DND-41 (cell line): ENCODE measurements at regions not wholly inside any gene's neighbourhood (a gene's known extent, or its start where the extent isn't known, plus 50 kb on each side); places are given as distances from the start of the nearest gene placed in this dataset.

ENCODE experiments used
- ATAC-seq: fragments of 200-7000 bp; cut with Tn5 transposase; 3 replicates; pipeline ENCODE4 v1.9.1; 2021; ENCODE audit warnings: low read depth; ENCODE audit not compliant: insufficient read depth
- DNase-seq: peaks from one replicate; pipeline ENCODE4 v3.0.0-alpha.2; 2020
- H2AFZ ChIP-seq: 2 replicates; pipeline ENCODE4 v1.6.0; 2012; ENCODE audit warnings: low read depth, low read length
- H3K27ac ChIP-seq: 2 replicates; pipeline ENCODE4 v1.5.1; 2012; ENCODE audit warnings: low read length, inconsistent platforms
- H3K27me3 ChIP-seq: fragments of 200-600 bp; sonication (generic); 2 replicates; pipeline ENCODE4 v1.6.0; 2012; ENCODE audit warnings: low read length, mild to moderate bottlenecking, inconsistent platforms; ENCODE audit not compliant: insufficient read depth, poor library complexity
- H3K36me3 ChIP-seq: 2 replicates; pipeline ENCODE4 v1.5.1; 2012; ENCODE audit warnings: low read length, inconsistent platforms; ENCODE audit not compliant: insufficient read depth
- H3K4me1 ChIP-seq: 2 replicates; pipeline ENCODE4 v1.5.1; 2012; ENCODE audit warnings: mild to moderate bottlenecking, low read length; ENCODE audit not compliant: insufficient read depth
- H3K4me2 ChIP-seq: 2 replicates; pipeline ENCODE4 v1.6.0; 2012; ENCODE audit warnings: mild to moderate bottlenecking, moderate library complexity, low read length, inconsistent platforms; ENCODE audit not compliant: insufficient read depth
- H3K4me3 ChIP-seq, 2 experiments: fragments of 200-600 bp in 1 of 2; shearing (Covaris generic) in 1 of 2; 2 replicates each; pipeline ENCODE4 v1.5.1; 2012 to 2016; ENCODE audit warnings: inconsistent platforms in 2 of 2, low read length in 2 of 2, mild to moderate bottlenecking in 2 of 2, low read depth in 1 of 2, moderate library complexity in 1 of 2
- H3K79me2 ChIP-seq: 2 replicates; pipeline ENCODE4 v1.6.0; 2012; ENCODE audit warnings: low read length, inconsistent platforms; ENCODE audit not compliant: insufficient read depth
- H3K9ac ChIP-seq: 2 replicates; pipeline ENCODE4 v1.6.0; 2012; ENCODE audit warnings: low read depth, mild to moderate bottlenecking, inconsistent platforms, low read length, moderate library complexity
- H3K9me3 ChIP-seq: 2 replicates; pipeline ENCODE4 v1.5.1; 2012; ENCODE audit warnings: low read length, moderate library complexity, mild to moderate bottlenecking, inconsistent platforms; ENCODE audit not compliant: insufficient read depth, severe bottlenecking
- H4K20me1 ChIP-seq: 2 replicates; pipeline ENCODE4 v1.6.0; 2012; ENCODE audit warnings: low read length; ENCODE audit not compliant: insufficient read depth
- EZH2 ChIP-seq: IDR thresholded peaks from 3 replicates; pipeline ENCODE4 v1.6.1; 2012; ENCODE audit warnings: borderline replicate concordance, low read depth, mild to moderate bottlenecking, moderate library complexity, low read length, inconsistent platforms; ENCODE audit not compliant: severe bottlenecking
- TF ChIP-seq, protein P1 (sequence below): IDR thresholded peaks from 2 replicates; pipeline ENCODE4 v1.5.1; 2012; ENCODE audit warnings: borderline replicate concordance, low read length, moderate library complexity, mild to moderate bottlenecking; ENCODE audit not compliant: poor library complexity, severe bottlenecking; ENCODE audit errors: extremely low read depth

DNA sequence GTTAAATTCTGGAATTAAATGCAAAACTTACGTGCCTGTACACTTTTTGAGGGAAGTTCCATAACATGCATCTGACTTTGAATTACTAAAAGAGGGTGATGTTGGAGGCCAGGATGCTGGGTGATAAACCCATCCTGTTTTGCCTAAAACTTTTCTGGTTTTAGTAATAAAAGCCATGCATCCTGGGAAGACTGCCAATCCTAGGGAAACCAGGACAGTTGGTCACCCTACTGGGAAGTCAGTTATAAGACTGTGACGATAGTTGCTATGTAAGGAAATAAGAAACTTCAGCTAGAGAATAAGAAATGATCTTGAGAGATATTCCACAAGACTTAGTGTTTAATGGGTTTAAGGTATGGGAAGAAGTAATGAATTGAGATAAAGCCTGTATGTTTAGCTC lies 336.6 kb upstream of the LYPLAL1 start:
- no peaks in the 10 kb centered on the region for H3K9me3 ChIP-seq
- H3K4me1 ChIP-seq = no peaks in the 10 kb centered on the region
- no peaks in the 10 kb centered on the region for H4K20me1 ChIP-seq
- no peak overlapping the region for H3K4me2 ChIP-seq
- H3K27me3 ChIP-seq = no peaks in the 10 kb centered on the region
- no peak for ATAC-seq
- H3K27ac ChIP-seq = no peak overlapping the region
- no peaks in the 10 kb centered on the region for H3K79me2 ChIP-seq
- no peaks in the 10 kb centered on the region for H3K36me3 ChIP-seq
- no peak for DNase-seq
- TF ChIP-seq EZH2 = no peak
- TF ChIP-seq, protein P1, sequence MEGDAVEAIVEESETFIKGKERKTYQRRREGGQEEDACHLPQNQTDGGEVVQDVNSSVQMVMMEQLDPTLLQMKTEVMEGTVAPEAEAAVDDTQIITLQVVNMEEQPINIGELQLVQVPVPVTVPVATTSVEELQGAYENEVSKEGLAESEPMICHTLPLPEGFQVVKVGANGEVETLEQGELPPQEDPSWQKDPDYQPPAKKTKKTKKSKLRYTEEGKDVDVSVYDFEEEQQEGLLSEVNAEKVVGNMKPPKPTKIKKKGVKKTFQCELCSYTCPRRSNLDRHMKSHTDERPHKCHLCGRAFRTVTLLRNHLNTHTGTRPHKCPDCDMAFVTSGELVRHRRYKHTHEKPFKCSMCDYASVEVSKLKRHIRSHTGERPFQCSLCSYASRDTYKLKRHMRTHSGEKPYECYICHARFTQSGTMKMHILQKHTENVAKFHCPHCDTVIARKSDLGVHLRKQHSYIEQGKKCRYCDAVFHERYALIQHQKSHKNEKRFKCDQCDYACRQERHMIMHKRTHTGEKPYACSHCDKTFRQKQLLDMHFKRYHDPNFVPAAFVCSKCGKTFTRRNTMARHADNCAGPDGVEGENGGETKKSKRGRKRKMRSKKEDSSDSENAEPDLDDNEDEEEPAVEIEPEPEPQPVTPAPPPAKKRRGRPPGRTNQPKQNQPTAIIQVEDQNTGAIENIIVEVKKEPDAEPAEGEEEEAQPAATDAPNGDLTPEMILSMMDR = no peak
- H3K9ac ChIP-seq = no peak overlapping the region
- H2AFZ ChIP-seq = no peak overlapping the region
- H3K4me3 ChIP-seq = no peak overlapping the region

DNA sequence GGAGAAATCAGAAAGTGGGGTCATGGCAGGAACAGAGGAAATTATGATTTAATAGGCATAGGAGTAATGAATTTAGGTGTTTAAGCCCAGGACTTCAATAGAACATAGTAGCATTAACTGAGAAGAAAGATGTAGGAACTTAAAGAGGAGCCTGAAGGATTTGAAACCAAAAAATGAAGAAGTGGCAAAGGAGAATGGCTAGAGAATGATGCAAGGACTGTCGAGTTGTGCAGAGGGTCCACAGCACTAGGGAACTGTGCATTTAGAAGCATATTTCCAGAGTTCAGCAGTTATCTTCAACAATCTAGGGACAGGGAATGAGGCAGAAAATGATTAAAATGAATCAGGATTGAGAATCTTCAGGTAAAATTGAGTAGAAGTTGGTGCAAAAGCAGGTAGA lies 328.1 kb upstream of the LYPLAL1 start:
- no peaks in the 10 kb centered on the region for H3K27me3 ChIP-seq

DNA sequence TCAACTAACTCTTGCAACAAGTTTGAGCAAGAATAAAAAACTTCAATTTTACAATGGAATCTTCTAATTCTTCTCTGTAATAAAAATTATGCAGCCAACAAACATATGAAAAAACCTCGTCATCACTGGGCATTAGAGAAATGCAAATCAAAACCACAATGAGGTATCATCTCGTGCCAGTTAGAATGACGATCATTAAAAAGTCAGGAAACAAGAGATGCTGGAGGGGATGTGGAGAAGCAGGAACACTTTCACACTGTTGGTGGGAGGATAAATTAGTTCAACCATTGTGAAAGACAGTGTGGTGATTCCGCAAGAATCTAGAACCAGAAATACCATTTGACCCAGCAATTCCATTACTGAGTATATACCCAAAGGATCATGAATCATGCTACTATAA lies 327.5 kb upstream of the LYPLAL1 start:
- Histone ChIP-seq H3K27ac (no peak overlapping the region), H3K27me3 (no peaks in the 10 kb centered on the region), H3K4me2 (no peak overlapping the region), H3K79me2 (no peaks in the 10 kb centered on the region), H3K9me3 (peaks cover 2% of the 10 kb centered on the region), H2AFZ (no peak overlapping the region), H3K36me3 (no peaks in the 10 kb centered on the region), H3K9ac (no peak overlapping the region), H3K4me3 (no peak overlapping the region), H3K4me1 (no peaks in the 10 kb centered on the region), H4K20me1 (no peaks in the 10 kb centered on the region)
- no peak for TF ChIP-seq EZH2
- TF ChIP-seq, protein P1 = no peak
- DNase-seq (no peak), ATAC-seq (no peak)

More for the DNA sequence above, 328.1 kb upstream of the LYPLAL1 start:
- Histone ChIP-seq H2AFZ (no peak overlapping the region), H3K9ac (no peak overlapping the region), H3K79me2 (no peaks in the 10 kb centered on the region), H3K4me3 (no peak overlapping the region), H3K36me3 (no peaks in the 10 kb centered on the region), H3K9me3 (peaks cover 2% of the 10 kb centered on the region), H3K4me1 (no peaks in the 10 kb centered on the region), H4K20me1 (no peaks in the 10 kb centered on the region), H3K27ac (no peak overlapping the region), H3K4me2 (no peak overlapping the region)
- ATAC-seq (no peak), DNase-seq (no peak)
- TF ChIP-seq, protein P1 = no peak
- no peak for TF ChIP-seq EZH2
